ENCODE measurements at regions not wholly inside any gene's neighbourhood (a gene's known extent, or its start where the extent isn't known, plus 50 kb on each side); places are given as distances from the start of the nearest gene placed in this dataset.

DNA sequence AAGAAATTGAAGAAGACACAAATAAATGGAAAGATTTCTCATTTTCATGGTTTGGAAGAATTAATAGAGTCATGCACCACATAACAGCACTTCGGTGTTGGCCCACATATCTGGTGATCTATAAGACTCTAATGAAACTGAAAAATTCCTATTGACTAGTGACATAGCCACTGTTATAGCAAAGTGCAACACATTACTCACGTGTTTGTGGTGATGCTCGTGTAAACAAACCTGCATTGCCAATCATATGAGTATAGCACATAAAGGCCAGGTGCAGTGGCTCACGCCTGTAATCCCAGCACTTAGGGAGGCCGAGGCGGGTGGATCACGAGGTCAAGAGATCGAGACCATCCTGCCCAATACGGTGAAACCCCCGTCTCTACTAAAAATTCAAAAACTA, 84.4 kb upstream of the STMND1 start:
- TF ChIP-seq, protein P1, sequence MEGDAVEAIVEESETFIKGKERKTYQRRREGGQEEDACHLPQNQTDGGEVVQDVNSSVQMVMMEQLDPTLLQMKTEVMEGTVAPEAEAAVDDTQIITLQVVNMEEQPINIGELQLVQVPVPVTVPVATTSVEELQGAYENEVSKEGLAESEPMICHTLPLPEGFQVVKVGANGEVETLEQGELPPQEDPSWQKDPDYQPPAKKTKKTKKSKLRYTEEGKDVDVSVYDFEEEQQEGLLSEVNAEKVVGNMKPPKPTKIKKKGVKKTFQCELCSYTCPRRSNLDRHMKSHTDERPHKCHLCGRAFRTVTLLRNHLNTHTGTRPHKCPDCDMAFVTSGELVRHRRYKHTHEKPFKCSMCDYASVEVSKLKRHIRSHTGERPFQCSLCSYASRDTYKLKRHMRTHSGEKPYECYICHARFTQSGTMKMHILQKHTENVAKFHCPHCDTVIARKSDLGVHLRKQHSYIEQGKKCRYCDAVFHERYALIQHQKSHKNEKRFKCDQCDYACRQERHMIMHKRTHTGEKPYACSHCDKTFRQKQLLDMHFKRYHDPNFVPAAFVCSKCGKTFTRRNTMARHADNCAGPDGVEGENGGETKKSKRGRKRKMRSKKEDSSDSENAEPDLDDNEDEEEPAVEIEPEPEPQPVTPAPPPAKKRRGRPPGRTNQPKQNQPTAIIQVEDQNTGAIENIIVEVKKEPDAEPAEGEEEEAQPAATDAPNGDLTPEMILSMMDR (IDR thresholded peaks at IDR 0.05; ENCODE audit: extremely low read depth in 1 of 2, insufficient read depth in 1 of 2, low read depth in 1 of 2, low read length in 2 of 2), result no peak
- TF ChIP-seq, protein P2, sequence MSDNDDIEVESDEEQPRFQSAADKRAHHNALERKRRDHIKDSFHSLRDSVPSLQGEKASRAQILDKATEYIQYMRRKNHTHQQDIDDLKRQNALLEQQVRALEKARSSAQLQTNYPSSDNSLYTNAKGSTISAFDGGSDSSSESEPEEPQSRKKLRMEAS (IDR thresholded peaks at IDR 0.05; ENCODE audit: insufficient read depth, insufficient read length), result no peak
- TF ChIP-seq POLR2A (IDR thresholded peaks at IDR 0.05; ENCODE audit: low read depth, low read length) (no peak), FOS (IDR thresholded peaks at IDR 0.05; ENCODE audit: borderline replicate concordance, insufficient read depth, low read length) (no peak), MYC (IDR thresholded peaks at IDR 0.05; ENCODE audit: low read depth, low read length) (no peak), EZH2 (IDR thresholded peaks at IDR 0.05; ENCODE audit: borderline replicate concordance, low read depth, low read length, severe bottlenecking) (no peak), POLR2AphosphoS5 (IDR thresholded peaks at IDR 0.05; ENCODE audit: insufficient read depth, low read depth, low read length) (no peak), GATA2 (IDR thresholded peaks at IDR 0.05; ENCODE audit: insufficient read depth, insufficient read length, low read depth, low read length) (no peak)

Measured in endothelial cell of umbilical vein (primary cell).